Dermis blood vessel endothelial cell (primary cell): ENCODE measurements at regions not wholly inside any gene's neighbourhood (a gene's known extent, or its start where the extent isn't known, plus 50 kb on each side); places are given as distances from the start of the nearest gene placed in this dataset.

Source experiments
- DNase-seq: peaks from one replicate; pipeline ENCODE4 v3.0.0; 2010

DNA sequence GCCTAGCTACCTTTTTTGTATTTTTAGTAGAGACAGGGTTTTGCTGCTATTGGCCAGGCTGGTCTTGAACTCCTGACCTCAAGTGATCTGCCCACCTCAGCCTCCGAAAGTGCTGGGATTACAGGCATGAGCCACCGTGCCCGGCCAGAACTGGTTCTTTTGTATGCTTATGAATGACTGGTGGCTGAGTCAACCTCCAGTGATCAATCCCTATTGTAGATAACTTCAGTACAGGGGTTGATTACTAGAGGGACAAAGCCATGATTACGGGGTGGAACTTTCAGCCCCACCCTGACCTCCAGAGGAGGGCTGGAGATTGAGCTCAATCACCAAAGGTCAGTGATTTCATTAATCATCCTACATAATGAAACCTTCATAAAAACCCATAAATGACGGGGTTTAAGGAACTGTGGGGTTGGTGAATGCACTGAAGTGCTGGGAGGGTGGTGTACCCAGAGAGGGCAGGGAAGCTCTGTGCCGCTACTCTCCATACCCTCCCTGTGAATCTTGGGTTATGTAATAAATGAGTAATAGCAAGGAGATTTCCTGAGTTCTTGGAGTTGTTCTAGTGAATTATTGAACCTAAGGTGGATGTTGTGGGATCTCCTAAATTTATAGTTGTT is 281.8 kb upstream of the CXCR4 start:
- no peak for DNase-seq

DNA sequence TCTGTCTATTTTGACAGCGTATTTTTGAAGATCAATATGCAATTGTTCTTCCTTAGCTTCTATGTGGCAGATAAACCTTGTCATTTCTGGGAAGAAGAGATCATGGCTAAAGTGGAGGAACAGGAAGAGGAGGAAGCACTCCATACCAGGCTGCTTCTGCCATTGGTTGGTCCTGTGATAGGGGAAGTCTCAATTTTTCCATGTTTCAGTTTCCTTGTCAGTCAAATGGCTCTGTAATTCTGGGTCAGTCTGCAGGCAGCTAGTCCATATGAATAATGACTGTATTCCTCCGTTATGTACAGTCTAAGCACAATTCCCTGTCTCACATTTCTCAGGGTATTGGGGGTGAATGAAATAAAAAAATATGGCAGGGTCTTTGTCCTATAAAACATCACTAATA is 277.6 kb upstream of the CXCR4 start:
- DNase-seq: no peak

DNA sequence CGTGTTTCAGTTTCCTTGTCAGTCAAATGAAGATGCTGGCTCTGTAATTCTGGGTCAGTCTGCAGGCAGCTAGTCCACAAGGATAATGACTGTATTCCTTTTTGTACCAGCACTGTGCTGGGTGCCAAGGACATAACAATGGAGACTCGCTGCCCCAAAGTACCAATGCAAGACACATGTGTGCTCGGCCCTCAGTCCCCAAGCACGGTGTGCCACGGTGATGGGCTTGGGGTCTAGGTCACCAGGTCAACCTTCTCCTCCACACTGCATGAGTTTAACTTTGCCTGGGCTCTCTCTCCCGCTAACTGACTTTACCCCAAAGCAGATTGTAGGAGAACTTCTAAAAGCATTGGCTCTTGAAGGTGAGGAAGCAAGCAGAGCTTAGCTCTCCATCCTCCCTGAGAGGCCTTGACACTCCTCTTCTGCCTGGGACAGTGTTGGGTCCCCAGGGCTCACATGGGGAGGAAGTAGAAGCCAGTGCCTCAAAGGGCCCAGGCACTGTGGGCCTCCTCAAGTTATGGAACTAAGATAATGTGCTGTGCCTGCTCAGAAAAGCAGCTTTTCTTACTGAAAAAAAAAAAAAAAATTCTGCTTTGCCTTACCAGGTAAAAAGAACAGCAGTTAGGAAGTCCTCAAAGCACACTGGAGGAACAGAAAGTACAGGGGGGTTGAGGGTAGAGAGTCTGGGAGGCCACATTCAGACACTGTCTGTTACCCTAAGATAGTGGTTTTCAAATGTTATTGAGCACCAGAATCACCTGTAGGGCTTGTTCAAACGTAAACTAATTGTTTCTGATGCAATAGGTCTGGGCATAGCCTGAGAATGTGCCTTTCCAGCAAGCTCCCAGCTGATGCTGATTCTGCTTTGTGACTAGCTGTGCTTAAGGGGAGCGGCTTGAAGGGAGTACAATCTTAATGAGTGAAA is 276.4 kb upstream of the CXCR4 start:
- DNase-seq: no peak

DNA sequence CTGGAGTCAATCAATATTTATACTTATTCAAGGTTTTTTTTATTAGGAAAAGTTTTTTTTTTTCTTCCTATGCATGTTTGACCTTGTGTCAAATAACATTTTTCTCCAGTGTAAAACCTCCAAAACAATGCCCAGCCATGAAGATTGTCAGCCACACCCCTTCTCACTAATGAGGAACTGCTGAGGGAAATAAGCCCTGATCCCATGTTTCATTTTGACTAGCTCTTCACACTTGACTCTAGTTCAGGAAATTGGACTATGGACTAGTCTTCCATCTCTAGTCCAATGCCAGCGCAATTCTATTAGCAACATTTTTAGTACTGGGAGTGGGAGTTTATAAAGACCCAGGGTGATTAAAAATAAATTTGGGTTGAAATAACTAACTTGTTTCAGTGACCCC is 275.6 kb upstream of the CXCR4 start:
- no peak for DNase-seq

DNA sequence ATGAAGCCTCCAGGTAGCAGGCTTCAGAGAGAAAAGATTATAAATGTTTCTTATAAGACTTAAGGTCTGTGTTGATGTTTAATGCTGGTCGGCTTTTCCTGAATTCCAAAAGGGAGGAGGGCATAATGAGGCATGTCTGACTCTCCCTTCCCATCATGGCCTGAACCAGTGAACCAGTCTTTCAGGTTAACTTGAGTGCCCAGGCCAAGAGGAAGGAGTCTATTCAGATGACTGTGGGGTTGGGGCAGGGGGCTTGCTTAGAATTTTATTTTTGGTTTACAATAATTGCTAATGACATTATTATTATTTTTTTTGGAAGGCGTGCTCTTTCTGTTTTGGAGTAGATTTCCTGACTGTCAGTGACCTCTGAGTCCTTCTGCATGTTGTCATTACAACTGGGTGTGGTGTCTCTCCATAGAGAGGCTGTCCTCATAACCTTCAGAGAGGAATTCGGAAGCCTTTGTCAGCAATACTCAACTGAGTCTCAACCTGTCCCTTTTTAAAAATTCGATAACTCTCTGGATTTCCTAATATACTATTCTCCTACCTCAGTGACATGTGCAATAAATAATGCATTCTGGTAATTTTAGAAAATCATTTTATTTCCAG is 275.1 kb upstream of the CXCR4 start:
- DNase-seq: no peak

DNA sequence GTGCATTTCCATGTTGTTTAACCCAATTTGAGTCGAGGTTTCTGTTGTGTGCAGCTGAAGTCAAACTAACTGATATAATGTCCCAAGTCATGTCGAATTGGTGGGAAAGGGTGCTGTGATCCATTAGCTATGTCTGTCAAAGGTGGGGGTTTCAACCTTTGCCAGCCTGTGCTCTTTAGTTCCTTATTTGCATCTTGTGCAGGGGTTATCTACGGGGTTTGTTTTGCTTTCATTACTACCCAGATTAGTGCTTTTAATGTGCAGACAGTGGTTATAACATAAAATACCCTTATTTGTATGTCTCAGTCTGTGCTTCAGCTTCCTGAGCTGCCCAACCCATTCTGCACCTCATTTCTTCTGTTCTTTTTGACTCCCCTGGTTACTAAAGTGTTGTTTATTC is 271.9 kb upstream of the CXCR4 start:
- no peak for DNase-seq

DNA sequence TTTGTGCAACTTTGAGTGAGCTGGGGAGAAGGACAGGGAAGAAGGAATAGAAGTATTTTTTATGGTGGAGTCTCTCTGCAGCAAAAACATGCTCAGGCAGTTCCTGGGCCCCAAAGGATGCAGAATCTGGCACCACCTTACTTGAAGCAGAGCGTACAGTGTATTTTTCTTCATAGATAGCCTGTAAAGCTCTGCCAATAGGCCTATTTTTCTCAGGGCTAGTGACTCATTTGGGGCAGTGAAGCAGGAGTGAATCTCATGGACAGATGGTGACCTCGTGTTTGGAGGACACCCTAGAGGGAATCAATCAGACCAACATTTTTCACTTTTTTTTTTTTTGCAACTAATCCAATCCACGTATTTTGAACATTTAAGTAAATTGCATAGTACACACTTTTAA is 268.1 kb upstream of the CXCR4 start:
- DNase-seq: no peak

DNA sequence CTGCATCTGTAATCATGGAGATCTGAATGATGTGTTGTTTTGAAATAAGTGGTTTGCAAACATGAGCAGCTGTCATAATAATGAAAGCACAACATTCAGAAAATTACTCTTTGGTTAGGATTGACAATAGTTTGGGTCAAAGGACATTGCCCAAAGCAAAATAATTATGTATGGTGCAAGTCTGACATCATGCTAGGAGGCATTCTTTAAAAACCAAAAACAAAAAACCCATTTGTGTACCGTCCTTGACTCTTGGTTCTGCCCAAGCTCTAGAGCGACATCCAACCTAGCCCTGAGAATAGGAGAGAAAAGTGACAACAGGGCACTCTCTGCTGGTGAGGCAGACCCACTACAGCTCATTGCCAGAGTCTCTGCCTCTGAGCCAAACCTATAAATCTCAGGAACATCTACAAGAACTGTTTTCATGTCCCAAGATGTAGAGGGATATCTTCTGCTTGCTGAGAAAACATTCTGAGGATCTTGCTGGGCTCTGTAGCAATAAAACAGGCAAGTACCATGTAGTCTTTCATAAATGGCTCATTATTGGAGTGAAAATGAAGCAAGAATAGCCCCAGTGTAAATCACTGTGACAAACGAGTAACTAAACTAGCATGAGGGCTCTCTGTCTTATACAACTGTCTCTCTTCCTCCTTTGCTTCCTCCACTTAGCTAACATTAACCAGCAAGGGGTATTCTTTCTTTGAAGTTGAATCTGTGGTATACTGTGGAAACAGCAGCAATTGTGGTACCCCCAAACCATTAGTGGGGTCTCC is 266.8 kb upstream of the CXCR4 start:
- peak; percentile 64 for DNase-seq

DNA sequence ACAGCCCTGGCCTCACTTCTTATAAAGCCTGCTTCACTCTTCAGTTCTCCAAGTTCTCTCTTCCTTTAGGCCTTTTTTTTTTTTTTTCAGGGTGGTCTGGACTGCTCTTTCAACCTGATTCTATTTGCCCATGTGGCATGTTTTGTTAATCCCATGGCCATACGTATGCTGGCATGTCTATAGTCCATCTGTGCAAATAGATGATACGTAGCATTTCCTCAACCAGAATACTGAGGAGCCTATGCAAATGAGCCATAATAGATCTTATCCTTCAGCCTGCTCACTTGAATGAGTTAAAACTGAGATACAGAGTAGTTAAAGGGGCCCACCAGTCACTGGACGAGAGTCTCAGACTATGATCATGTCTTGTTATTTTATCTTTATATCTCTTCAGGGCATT is 265.2 kb upstream of the CXCR4 start:
- no peak for DNase-seq

DNA sequence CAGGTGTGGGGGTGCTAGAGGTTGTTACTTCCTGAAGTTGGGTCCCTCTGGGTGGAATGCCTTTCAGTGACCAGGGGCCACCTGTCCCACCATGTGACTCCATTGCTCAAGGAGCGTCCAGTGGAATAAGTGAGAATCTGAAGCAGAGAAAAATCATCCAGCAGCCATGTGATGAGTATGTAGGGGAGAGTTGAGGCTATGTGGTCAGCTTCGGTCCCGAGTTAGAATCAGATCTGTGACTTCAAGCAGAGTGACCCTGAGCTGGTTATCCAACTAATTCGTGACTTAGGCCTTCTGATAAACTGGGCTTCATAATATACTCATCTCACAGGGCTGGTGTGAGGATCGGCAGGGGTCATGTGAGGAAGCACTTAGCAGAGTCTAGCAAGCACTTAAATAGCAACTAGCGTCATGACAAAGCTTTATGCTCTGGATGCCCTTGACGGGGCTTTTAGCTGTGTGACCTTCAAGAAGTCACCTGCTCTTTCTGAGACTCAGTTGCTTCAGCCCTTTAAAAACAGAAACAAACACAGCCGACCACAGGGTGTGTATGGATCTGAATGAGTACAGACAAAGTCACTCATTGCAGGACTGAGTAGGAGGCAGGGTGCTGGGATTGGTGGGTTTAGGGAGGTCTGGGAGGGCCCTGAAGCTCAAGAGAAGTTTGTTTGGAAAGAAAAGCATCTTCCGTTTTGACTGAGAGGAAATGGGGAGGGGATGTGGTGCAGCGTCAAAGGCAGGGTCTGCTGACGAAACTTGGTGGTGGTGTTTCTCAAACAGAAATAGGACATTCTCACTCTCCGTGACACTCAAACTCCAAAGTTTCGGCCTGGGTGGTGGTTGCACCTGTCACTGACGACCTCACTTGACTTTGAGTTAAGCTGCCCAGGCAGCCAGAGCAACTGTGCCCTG is 264.0 kb upstream of the CXCR4 start:
- no peak for DNase-seq

DNA sequence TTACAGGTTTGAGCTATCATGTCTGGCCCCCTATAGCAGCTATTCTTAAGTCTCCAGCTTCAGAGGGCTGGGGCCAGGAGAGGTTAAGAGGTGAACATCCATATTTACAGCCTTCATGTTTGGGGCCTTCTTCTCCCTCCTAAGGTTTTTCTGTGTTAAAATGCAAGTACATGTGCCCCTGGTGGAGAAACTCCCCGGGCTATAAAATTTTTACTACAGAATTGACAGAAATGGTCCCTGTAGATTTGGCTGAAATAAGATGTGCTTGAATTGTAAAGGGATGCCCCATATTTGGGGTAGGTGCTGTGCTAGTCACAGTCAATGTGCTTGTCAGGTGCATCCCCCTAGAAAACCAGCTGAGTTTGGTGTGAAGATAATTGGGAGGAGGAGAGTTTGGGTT is 263.3 kb upstream of the CXCR4 start:
- no peak for DNase-seq

DNA sequence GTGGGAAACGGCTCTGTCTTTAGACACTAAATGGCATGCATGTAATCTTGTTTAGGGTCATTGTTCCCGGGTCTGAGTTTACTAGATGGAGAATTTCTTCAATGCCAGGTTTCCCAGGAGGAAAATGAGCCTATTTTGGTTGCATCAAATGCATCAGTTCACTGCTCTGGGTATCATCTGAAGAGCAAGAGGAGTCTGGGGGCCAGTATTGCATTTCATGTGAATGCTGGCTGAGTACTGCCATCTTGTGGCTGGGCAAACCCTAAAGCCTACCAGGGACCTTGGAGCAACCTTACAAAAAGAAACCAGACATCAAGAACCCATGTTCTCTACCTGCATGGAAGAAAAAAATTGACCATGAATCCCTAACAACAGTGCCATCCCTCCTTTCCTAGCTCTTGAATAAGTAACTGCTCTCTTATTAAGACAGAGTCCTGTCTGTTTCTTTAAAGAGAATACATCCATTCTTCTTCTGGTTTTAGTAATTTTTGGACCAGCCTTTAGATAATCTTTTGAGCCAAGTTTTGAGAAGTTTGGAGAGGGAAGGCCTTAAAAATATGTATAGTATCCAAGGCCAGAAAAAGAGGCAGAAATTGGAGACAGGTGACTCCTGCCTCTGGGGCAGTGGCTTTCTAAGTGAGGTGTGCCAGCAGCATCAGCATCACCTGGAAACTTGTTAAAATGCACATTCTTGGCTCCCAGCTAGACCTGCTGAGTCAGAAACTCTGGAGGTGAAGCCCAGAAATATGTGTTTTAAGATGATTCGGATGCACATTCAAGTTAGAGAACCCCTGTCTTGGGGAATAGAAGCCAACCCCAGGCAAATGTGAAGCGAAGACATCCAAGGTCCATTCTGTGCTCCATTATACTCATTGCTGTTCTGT is 261.0 kb upstream of the CXCR4 start:
- peak; percentile 84 for DNase-seq

DNA sequence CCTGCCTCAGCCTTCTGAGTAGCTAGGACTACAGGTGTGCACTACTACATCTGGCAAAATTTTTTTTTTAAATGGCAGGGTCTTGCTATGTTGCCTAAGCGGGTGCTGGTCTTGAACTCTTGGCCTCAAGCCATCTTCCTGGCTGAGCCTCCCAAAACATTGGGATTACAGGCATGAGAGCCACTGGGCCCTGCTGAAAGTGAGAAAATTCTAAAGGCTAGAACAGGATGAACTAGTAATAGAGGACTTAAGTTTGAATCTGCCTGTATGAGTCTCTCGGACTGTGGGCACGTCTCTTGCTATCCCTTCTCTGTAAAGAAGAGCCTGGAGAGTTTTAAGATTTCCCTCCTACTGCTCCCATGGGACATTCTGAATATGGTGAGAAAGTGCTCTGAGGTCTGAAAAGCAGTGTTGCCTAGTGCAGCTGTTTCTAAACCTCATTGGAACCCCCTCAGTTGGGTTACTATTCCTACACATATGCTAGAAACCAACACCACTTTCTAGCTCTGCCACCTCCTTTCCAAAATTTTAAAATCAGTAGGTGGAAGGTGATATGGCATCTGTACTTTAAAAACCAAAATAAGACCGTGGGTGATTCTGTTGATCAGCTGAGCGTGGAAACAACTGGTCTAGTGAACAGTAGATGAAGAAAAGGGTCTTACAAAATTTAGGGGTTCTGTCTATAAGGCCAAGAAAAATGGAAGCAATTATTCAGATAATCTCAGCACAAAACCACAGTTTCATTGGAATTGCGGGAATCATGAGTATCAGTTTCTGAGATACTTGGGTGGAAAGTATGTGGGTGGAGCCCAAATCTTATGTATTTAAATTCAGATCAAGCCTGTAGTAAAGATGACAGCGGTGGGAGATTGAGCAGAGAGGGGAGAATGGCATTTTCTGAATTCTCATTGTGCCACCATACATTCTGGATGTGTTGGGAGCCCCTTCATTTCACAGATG is 259.8 kb upstream of the CXCR4 start:
- DNase-seq: no peak

DNA sequence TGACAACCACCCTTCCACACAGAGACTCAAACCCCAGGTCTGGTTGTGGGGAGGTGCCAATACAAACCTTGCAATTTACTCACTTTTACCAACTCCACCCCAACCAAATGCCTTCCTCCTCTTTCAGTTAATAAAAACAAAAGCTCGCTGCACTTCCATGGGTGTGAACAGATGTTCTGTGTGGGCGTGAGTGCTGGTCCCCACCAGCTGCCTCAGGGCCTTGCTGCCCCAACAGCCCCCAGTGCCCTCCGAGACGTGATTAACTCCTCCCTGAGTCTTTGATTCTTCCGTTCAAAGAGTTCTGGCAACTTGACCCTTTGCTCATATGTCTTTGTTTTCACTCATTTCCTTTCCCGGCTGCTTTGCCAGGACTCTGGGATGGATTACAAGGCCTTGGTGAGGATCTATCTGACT is 258.9 kb upstream of the CXCR4 start:
- peak; percentile 71 for DNase-seq

DNA sequence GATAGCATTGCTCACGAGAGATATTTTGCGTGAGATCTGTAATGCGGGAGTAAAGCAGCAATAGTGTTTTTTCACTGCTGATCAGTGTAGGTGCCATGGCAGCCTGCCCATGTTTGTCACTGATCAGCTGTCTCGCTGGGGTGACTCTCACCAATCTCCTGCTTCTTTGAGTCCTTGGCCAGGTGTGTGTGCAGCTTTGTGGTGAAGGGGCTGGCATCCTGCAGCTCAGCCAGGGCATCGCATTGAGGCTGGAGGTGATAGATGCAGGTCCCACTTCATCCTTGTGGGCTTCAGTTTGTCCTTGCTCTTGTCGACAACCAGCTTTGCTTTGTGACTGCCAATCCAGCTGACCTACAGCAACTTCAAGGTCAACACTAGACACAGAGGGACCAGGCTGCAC is 258.3 kb upstream of the CXCR4 start:
- no peak for DNase-seq

DNA sequence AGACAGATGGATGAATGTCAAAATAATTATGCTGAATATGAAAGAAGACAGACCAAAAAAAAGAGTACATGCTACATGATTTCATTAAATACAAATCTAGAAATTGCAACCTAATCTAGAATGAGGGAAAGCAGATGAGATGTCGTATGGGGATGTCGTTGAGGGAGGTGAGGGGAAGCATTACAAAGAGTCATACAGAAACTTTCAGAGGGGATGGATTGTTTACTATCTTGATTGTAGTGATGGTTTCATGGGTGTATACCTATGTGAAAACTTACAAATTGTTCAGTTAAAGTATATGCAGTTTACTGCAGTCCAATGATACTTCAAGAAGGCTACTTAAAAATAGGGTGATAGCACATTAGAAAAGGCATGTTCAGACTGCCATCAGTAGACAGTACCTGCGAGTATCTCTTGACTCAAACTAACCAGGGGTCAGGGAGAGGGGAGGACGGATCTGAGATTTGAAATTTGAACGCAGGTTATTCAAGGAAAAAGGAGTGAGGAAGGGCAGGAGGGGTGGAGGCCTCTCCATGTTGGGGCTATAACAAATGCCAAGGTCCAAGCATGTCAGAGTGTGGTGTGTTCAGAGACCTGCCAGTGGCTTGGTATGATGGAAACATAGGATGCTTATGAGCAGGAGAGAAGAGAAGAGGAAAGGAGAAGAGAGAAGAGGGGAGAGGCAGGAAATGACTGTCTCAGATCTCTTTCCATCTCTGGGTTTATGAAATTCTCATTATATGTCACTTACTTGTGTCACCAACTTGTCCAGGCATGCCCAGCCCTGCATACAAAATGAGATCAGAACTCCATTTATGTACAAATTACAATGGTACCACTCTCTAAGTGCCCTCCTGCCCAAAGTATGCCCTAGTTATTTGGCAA is 257.3 kb upstream of the CXCR4 start:
- no peak for DNase-seq

DNA sequence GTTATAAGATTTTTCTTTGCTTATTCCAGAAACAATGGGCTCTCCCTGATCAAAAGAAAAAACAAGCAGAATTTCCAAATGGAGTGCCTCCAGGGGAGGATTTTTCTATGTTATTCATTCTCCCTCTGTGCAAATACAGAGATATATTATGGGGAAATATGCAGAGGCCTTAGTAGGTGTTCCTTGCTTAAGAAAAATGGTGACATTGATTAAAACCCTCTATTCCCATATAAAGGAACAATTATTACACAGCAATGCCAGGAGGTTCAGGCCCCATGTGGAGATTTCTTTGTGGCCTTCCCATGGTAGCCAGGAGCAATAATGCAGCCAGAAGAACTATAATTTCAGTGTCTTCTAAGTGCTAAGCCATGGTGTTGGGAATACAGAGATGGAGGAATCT is 255.9 kb upstream of the CXCR4 start:
- no peak for DNase-seq

DNA sequence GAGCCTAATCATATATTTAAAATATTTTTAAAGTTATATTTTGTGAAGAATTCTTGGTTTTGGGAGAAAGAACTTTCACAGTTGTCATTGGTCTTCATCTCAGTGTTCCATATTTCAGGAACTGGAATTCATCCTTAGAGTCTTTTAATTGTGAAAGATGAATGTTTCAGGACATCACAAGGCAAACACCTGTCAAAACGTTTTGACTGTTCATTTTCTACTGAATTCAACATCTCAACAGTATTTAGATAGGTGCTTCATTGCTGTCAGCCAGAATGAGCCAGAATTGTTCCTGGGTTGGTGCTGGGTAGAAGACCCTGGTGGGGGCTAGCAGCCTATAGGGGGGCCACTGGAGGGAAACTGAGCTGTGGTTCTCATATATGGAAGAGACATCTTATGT is 255.1 kb upstream of the CXCR4 start:
- no peak for DNase-seq

DNA sequence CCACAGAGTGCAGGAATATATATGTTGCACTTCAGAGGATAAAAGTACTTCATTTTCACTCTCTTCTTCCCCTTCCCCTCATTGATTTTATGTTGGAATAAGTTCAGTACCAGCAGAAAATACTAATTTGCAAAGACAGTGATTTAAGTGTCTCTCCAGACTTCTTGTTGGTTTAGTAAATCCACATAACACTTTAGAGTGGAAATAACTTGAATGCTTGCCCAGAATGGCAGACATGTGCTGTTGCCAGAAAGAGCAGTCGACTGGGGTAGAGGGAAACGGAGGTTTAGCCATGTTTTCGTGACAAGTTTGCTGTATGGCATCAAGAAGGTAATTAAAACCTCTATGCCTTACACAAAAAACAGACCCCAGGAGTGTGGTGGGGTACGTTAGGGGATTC is 246.0 kb upstream of the CXCR4 start:
- no peak for DNase-seq
